LNCaP clone FGC (cell line): ENCODE measurements at regions not wholly inside any gene's neighbourhood (a gene's known extent, or its start where the extent isn't known, plus 50 kb on each side); places are given as distances from the start of the nearest gene placed in this dataset.

Experiments used
- DNase-seq: peaks from one replicate; pipeline ENCODE4 v3.0.0-alpha.2; 2011; ENCODE audit warnings: low read depth
- H3K4me3 ChIP-seq: 2 replicates; pipeline ENCODE4 v1.5.1; 2011; ENCODE audit warnings: mild to moderate bottlenecking, low read depth, low read length, control low read depth
- CTCF ChIP-seq: IDR thresholded peaks from 2 replicates; pipeline ENCODE4 v1.5.1; 2012; ENCODE audit warnings: mild to moderate bottlenecking; ENCODE audit not compliant: control insufficient read depth, insufficient read depth; ENCODE audit errors: extremely low read depth

DNA sequence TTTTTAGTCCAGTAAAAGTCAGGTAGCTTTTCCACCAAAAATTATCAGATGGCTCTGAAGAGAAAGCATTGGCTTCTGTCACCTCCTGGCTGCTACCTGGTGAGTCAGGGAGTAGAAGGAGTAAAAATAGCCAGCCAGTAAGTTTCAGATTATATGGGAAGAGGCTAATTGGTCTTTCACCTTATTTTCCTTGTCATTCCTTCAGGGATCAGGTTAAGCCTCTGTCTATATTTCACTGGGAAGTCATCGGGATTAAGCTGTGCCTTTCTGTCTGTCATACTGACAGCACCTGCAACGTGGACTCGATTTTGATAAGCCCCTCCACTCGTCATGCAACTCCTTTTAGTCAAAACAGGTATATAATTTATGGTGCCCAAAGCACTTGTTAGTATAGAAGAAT, 380.7 kb upstream of the CELF4 start:
- no peak overlapping the region for H3K4me3 ChIP-seq
- DNase-seq: no peak
- no peak for TF ChIP-seq CTCF

DNA sequence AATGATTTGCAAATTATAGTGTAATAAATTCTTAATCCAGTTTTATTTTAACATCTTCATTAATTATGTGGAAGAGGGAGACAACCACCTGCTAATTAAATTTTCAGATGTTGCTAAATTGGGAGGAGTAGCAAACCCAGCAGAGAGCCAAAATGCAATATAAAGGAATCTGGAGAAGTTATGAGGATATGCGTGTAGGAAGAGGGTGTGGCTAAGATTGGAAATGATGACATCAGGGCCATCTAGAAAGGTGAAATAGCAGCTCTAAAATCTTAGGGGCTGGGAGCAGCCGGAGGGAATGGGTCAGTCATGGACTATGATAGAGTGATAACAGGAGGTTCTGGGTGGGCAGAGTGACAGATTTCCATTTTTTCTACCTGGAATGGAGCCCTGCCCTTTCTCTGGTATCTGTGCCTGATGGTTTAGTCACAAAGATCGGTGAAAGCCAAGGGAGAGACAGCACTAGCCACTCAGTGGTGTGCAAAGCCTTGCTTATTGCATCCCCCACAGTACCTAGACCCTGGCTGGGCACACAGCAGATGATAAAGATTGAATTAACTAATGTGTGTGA, 379.2 kb upstream of the CELF4 start:
- TF ChIP-seq CTCF: no peak
- no peak for DNase-seq
- H3K4me3 ChIP-seq: no peak overlapping the region

DNA sequence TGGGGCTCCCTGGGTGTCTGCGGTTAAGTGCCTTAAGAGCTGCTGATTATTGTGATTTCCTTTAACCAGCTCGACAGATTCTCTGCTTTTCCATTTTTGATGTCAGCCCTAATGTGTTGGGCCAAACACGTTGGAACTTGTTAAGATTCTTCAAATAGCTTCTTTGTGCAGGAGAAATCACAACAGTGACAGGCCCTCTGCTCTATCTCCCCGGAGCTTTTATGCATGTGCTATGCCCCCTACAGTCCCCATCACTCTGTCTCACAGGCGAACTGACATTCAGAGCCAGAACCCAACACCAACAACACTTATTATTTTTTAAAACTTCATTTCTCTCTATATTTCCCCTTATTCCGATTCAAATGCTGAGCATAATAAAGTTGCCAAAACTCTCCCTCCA, 371.7 kb upstream of the CELF4 start:
- H3K4me3 ChIP-seq: no peak overlapping the region

GRCh38 chr18:37935086-37935485, 369.5 kb upstream of the CELF4 start:
- DNase-seq: no peak
- H3K4me3 ChIP-seq: no peak overlapping the region
- TF ChIP-seq CTCF: no peak

More for the DNA sequence above, 371.7 kb upstream of the CELF4 start:
- no peak for TF ChIP-seq CTCF
- DNase-seq: no peak

GRCh38 chr18:37930640-37931039, 365.0 kb upstream of the CELF4 start:
- DNase-seq: no peak
- TF ChIP-seq CTCF: no peak

GRCh38 chr18:37922162-37922561, 356.6 kb upstream of the CELF4 start:
- H3K4me3 ChIP-seq: no peak overlapping the region
- TF ChIP-seq CTCF: no peak
- DNase-seq: no peak

More at GRCh38 chr18:37930640-37931039, 365.0 kb upstream of the CELF4 start:
- H3K4me3 ChIP-seq: no peak overlapping the region

- DNase-seq: no peak
- TF ChIP-seq CTCF: no peak
- H3K4me3 ChIP-seq: no peak overlapping the region
Observed at GRCh38 chr18:37920865-37921264, 355.3 kb upstream of the CELF4 start.
